Adrenal gland (tissue), 5 donors: ENCODE measurements at regions not wholly inside any gene's neighbourhood (a gene's known extent, or its start where the extent isn't known, plus 50 kb on each side); places are given as distances from the start of the nearest gene placed in this dataset.

Experiments used
- CTCF ChIP-seq, 6 experiments: fragments of 450-650 bp in 4 of 6; fragments of 200-600 bp in 2 of 6; sonication (generic) in 1 of 6; IDR thresholded peaks; 1 replicate in 5 of 6; 2 replicates in 1 of 6; pipeline versions ENCODE4 v1.5.1 to v1.8.0; 2016 to 2021; ENCODE audit warnings: antibody characterized with exemption in 6 of 6, mild to moderate bottlenecking in 2 of 6, moderate library complexity in 1 of 6
- POLR2A ChIP-seq, 2 donors: fragments of 450-650 bp; IDR thresholded peaks; one replicate each; pipeline ENCODE4 v1.6.1; 2017; ENCODE audit warnings: antibody characterized with exemption in 2 of 2, mild to moderate bottlenecking in 2 of 2, moderate library complexity in 1 of 2
- donor health status: DM: no; HTN: no; CAD: no.

GRCh38 chr1:221442056-221442455 lies 299.8 kb downstream of the DUSP10 start:
- TF ChIP-seq CTCF (IDR thresholded peaks at IDR 0.05) (no peak), POLR2A (IDR thresholded peaks at IDR 0.05) (no peak)
